OCI-LY3 (cell line): ENCODE measurements at regions not wholly inside any gene's neighbourhood (a gene's known extent, or its start where the extent isn't known, plus 50 kb on each side); places are given as distances from the start of the nearest gene placed in this dataset.

Experiments used
- H2AFZ ChIP-seq: fragments of 200-600, 300-600 bp; shearing (Covaris generic); 2 replicates; pipeline ENCODE4 v1.6.0; 2014; ENCODE audit warnings: antibody characterized with exemption, low read depth, low read length
- H3K27ac ChIP-seq: fragments of 200-600, 300-600 bp; sonication (generic); 2 replicates; pipeline ENCODE4 v1.5.1; 2014; ENCODE audit warnings: mild to moderate bottlenecking, low read length, moderate library complexity, mixed read lengths
- H3K27me3 ChIP-seq: fragments of 200-600, 300-600 bp; sonication (generic); 2 replicates; pipeline ENCODE4 v1.6.1; 2014; ENCODE audit warnings: low read depth, low read length, mixed read lengths
- H3K36me3 ChIP-seq: fragments of 200-600, 300-600 bp; sonication (generic); replicated peaks from 2 replicates; pipeline ENCODE3; 2014; ENCODE audit warnings: low read depth, low read length, mixed read lengths
- H3K4me1 ChIP-seq: fragments of 300-600, 200-600 bp; sonication (generic); 2 replicates; pipeline ENCODE4 v1.6.1; 2014; ENCODE audit warnings: low read length, mixed read lengths
- H3K4me2 ChIP-seq: fragments of 200-600, 300-600 bp; sonication (generic); 2 replicates; pipeline ENCODE4 v1.6.1; 2014; ENCODE audit warnings: low read length, mixed read lengths
- H3K4me3 ChIP-seq: fragments of 300-600, 200-600 bp; sonication (generic); 2 replicates; pipeline ENCODE4 v1.5.1; 2014; ENCODE audit warnings: antibody characterized with exemption, mild to moderate bottlenecking, low read length, moderate library complexity
- H3K79me2 ChIP-seq: fragments of 300-600, 200-600 bp; shearing (Covaris generic); 2 replicates; pipeline ENCODE4 v1.6.1; 2014; ENCODE audit warnings: mild to moderate bottlenecking, low read length, mixed read lengths
- H3K9ac ChIP-seq: fragments of 300-600, 200-600 bp; shearing (Covaris generic); 2 replicates; pipeline ENCODE4 v1.6.0; 2014; ENCODE audit warnings: mild to moderate bottlenecking, low read length, moderate library complexity
- H3K9me3 ChIP-seq: fragments of 200-600, 300-600 bp; shearing (Covaris generic); 2 replicates; pipeline ENCODE4 v1.6.1; 2014; ENCODE audit warnings: low read length, mixed read lengths; ENCODE audit not compliant: insufficient read depth
- H4K20me1 ChIP-seq: fragments of 200-600, 300-600 bp; sonication (generic); 2 replicates; pipeline ENCODE4 v1.6.1; 2016; ENCODE audit warnings: low read length, mixed read lengths; ENCODE audit not compliant: insufficient read depth
- EZH2phosphoT487 ChIP-seq: fragments of 200-600 bp; shearing (Covaris generic); IDR thresholded peaks from 2 replicates; pipeline ENCODE4 v1.6.1; 2018; ENCODE audit warnings: antibody characterized with exemption, mixed run types, low read depth
- TF ChIP-seq, protein P1 (sequence below): fragments of 200-600, 300-600 bp; sonication (generic); IDR thresholded peaks from 2 replicates; pipeline ENCODE4 v1.5.1; 2014; ENCODE audit warnings: antibody characterized with exemption, low read length, low read depth

GRCh38 chr2:215878476-215879063 lies 134.8 kb downstream of the MREG start:
- Histone ChIP-seq H3K9me3 (no peaks in the 10 kb centered on the region; the same call in 1 of the 2 replicates), H3K4me1 (peaks cover 61% of the 10 kb centered on the region), H3K27ac (peak overlapping the region; percentile 86), H3K4me2 (peak overlapping the region; percentile 65), H2AFZ (no peak overlapping the region), H3K9ac (peak overlapping the region; percentile 40; the same call in 1 of the 2 replicates), H3K27me3 (no peaks in the 10 kb centered on the region), H3K4me3 (peak overlapping the region; percentile 40; the same call in 1 of the 2 replicates), H3K36me3 (peaks cover 20% of the 10 kb centered on the region), H4K20me1 (no peaks in the 10 kb centered on the region), H3K79me2 (no peaks in the 10 kb centered on the region)
- TF ChIP-seq, protein P1, sequence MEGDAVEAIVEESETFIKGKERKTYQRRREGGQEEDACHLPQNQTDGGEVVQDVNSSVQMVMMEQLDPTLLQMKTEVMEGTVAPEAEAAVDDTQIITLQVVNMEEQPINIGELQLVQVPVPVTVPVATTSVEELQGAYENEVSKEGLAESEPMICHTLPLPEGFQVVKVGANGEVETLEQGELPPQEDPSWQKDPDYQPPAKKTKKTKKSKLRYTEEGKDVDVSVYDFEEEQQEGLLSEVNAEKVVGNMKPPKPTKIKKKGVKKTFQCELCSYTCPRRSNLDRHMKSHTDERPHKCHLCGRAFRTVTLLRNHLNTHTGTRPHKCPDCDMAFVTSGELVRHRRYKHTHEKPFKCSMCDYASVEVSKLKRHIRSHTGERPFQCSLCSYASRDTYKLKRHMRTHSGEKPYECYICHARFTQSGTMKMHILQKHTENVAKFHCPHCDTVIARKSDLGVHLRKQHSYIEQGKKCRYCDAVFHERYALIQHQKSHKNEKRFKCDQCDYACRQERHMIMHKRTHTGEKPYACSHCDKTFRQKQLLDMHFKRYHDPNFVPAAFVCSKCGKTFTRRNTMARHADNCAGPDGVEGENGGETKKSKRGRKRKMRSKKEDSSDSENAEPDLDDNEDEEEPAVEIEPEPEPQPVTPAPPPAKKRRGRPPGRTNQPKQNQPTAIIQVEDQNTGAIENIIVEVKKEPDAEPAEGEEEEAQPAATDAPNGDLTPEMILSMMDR, result no peak
- no peak for TF ChIP-seq EZH2phosphoT487

DNA sequence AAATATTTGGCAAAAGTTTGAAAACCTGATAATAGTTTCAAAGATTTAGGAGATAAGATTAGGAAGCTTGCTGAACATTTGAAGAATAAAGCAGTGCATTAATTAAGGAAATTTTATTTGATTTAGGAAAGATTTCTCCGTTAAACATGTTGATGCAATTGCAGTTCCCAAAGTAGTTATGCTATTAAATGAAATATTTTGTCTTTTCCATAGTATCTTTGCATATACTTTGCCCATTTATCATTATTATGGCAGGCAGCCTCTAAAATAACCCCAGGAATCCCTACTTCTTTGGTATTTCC lies 136.5 kb downstream of the MREG start:
- Histone ChIP-seq H3K27me3 (no peaks in the 10 kb centered on the region), H2AFZ (no peak overlapping the region), H3K79me2 (no peaks in the 10 kb centered on the region), H4K20me1 (no peaks in the 10 kb centered on the region), H3K4me2 (no peak overlapping the region), H3K4me1 (peaks cover 49% of the 10 kb centered on the region), H3K9me3 (no peaks in the 10 kb centered on the region; the same call in 1 of the 2 replicates), H3K4me3 (no peak overlapping the region), H3K27ac (no peak overlapping the region), H3K9ac (no peak overlapping the region), H3K36me3 (peaks cover 20% of the 10 kb centered on the region)
- no peak for TF ChIP-seq EZH2phosphoT487
- TF ChIP-seq, protein P1, result no peak

DNA sequence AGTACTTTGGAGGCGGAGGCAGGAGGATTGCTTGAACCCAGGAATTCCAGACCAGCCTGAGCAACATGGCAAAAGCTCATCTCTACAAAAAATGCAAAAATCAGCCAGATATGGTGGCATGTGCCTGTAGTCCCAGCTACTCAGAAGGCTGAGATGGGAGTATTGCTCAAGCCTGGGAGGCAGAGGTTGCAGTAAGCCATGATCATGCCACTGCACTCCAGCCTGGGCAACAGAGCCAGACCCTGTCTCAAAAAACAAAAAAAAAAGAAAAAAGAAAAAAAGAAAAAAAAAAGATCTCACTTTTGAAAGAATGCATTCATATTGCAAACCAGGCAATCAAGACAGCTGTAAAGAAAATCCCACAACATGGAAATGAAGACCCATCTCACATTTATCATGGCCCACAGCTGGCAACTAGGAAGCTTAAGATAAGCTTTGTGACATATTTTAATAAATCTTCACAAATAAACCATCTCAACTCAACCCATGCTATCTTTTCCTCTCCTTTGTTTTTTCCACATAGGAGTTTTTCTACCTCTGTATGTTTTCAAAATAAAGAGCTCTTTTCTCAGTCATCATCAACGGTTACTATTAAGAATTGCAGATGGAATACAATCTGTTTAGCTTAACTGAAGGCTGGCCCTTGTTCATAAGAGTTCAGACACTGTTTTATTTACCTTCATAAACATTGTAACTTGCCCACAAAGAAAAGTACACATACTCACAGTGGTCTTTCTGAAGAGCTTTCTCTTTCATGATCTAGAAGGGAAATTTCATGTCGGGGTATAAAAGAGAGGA lies 137.0 kb downstream of the MREG start:
- no peaks in the 10 kb centered on the region for H3K27me3 ChIP-seq
- no peaks in the 10 kb centered on the region; the same call in 1 of the 2 replicates for H3K9me3 ChIP-seq
- H3K4me3 ChIP-seq, result no peak overlapping the region
- H3K27ac ChIP-seq, result no peak overlapping the region
- peaks cover 43% of the 10 kb centered on the region for H3K4me1 ChIP-seq
- TF ChIP-seq EZH2phosphoT487, result no peak
- no peak overlapping the region for H3K9ac ChIP-seq
- no peaks in the 10 kb centered on the region for H4K20me1 ChIP-seq
- no peak overlapping the region for H3K4me2 ChIP-seq
- H2AFZ ChIP-seq, result no peak overlapping the region
- H3K79me2 ChIP-seq, result no peaks in the 10 kb centered on the region
- peaks cover 20% of the 10 kb centered on the region for H3K36me3 ChIP-seq

GRCh38 chr2:215874418-215874817 lies 138.9 kb downstream of the MREG start:
- H3K79me2 ChIP-seq, result no peaks in the 10 kb centered on the region
- H3K9ac ChIP-seq, result no peak overlapping the region
- H3K9me3 ChIP-seq, result no peaks in the 10 kb centered on the region; the same call in 1 of the 2 replicates
- no peaks in the 10 kb centered on the region for H4K20me1 ChIP-seq
- no peak overlapping the region for H3K4me2 ChIP-seq
- H3K4me3 ChIP-seq, result no peak overlapping the region
- no peak for TF ChIP-seq EZH2phosphoT487
- TF ChIP-seq, protein P1, result no peak
- no peaks in the 10 kb centered on the region for H3K27me3 ChIP-seq
- H2AFZ ChIP-seq, result no peak overlapping the region
- peaks cover 20% of the 10 kb centered on the region for H3K36me3 ChIP-seq
- peaks cover 24% of the 10 kb centered on the region for H3K4me1 ChIP-seq
- H3K27ac ChIP-seq, result no peak overlapping the region
